H1 (cell line): ENCODE measurements at regions not wholly inside any gene's neighbourhood (a gene's known extent, or its start where the extent isn't known, plus 50 kb on each side); places are given as distances from the start of the nearest gene placed in this dataset.

Experiments used
- CTCF ChIA-PET: fragments of 300-600 bp; sonication (Branson Sonifier 250); formaldehyde crosslinking; loops from one replicate; lab custom pipeline; 2021; ENCODE audit not compliant: partially characterized antibody; lab: Charles Lee
- POLR2A ChIA-PET: fragments of 300-600 bp; sonication (Branson Sonifier 250); formaldehyde crosslinking; loops from one replicate; lab custom pipeline; 2021; ENCODE audit warnings: inconsistent platforms; ENCODE audit not compliant: partially characterized antibody; lab: Charles Lee
- DNase-seq, 2 experiments: peaks; one replicate each; pipeline versions ENCODE4 v3.0.0 to v3.0.0-alpha.2; 2010 to 2022; ENCODE audit warnings: low spot score in 2 of 2, low read depth in 1 of 2, mixed read lengths in 1 of 2
- FAIRE-seq: peaks from 2 replicates; lab custom pipeline; 2011; peaks lifted over from hg19 to GRCh38; lab: Jason Lieb, UNC
- H2AFZ ChIP-seq: 2 replicates; pipeline ENCODE4 v1.8.1; 2012; ENCODE audit warnings: low read length, inconsistent platforms
- H2AK5ac ChIP-seq: 2 replicates; pipeline ENCODE4 v1.6.1; 2013; ENCODE audit warnings: low read depth, low read length
- H2BK120ac ChIP-seq: replicated peaks from 2 replicates; pipeline ENCODE3; 2013; ENCODE audit warnings: low read depth, low read length, inconsistent platforms
- H2BK12ac ChIP-seq: 2 replicates; pipeline ENCODE4 v1.6.1; 2013; ENCODE audit warnings: low read depth, low read length
- H2BK15ac ChIP-seq: 2 replicates; pipeline ENCODE4 v1.6.1; 2013; ENCODE audit warnings: low read length
- H2BK20ac ChIP-seq: 2 replicates; pipeline ENCODE4 v1.6.1; 2013; ENCODE audit warnings: low read length
- H2BK5ac ChIP-seq: 2 replicates; pipeline ENCODE4 v1.6.1; 2013; ENCODE audit warnings: low read depth, low read length
- H3K14ac ChIP-seq: 2 replicates; pipeline ENCODE4 v1.6.1; 2013; ENCODE audit warnings: inconsistent platforms; ENCODE audit not compliant: insufficient read length
- H3K18ac ChIP-seq: 2 replicates; pipeline ENCODE4 v1.6.1; 2013; ENCODE audit warnings: low read length; ENCODE audit errors: extremely low read depth
- H3K23ac ChIP-seq: 2 replicates; pipeline ENCODE4 v1.6.1; 2013; ENCODE audit warnings: inconsistent platforms; ENCODE audit not compliant: insufficient read length
- H3K23me2 ChIP-seq: 2 replicates; pipeline ENCODE4 v1.6.1; 2013; ENCODE audit warnings: low read depth, low read length
- H3K27ac ChIP-seq: 2 replicates; pipeline ENCODE4 v1.6.1; 2011; ENCODE audit warnings: low read depth, low read length, inconsistent platforms
- H3K27me3 ChIP-seq, 4 experiments: replicated peaks in 1 of 4; 1 replicate in 1 of 4; 2 replicates in 3 of 4; pipeline versions ENCODE4 v1.6.1 to v1.8.1; 2011 to 2013; ENCODE audit warnings: low read length in 3 of 4, mild to moderate bottlenecking in 3 of 4, inconsistent platforms in 2 of 4, mixed read lengths in 2 of 4, moderate library complexity in 1 of 4; ENCODE audit not compliant: control insufficient read depth in 3 of 4, insufficient read depth in 3 of 4; ENCODE audit errors: extremely low read depth in 1 of 4
- H3K36me3 ChIP-seq, 4 experiments: 2 replicates each; pipeline versions ENCODE4 v1.6.1 to v1.8.1; 2011 to 2013; ENCODE audit warnings: mild to moderate bottlenecking in 4 of 4, low read length in 3 of 4, moderate library complexity in 2 of 4, control low read depth in 1 of 4, inconsistent platforms in 1 of 4; ENCODE audit not compliant: insufficient read depth in 4 of 4, control insufficient read depth in 2 of 4
- H3K4ac ChIP-seq: replicated peaks from 2 replicates; pipeline ENCODE3; 2013; ENCODE audit warnings: low read length, low read depth, mixed read lengths, inconsistent platforms; ENCODE audit not compliant: insufficient read length
- H3K4me1 ChIP-seq, 4 experiments: replicated peaks in 1 of 4; 1 replicate in 1 of 4; 2 replicates in 3 of 4; pipeline versions ENCODE4 v1.6.1 to v1.8.1; 2011 to 2013; ENCODE audit warnings: low read length in 3 of 4, inconsistent platforms in 2 of 4, mixed read lengths in 1 of 4; ENCODE audit not compliant: insufficient read depth in 4 of 4, control insufficient read depth in 3 of 4
- H3K4me2 ChIP-seq, 2 experiments: 2 replicates each; pipeline versions ENCODE4 v1.6.1 to v1.8.1; 2011 to 2013; ENCODE audit warnings: low read depth in 2 of 2, low read length in 2 of 2, control low read depth in 1 of 2, inconsistent platforms in 1 of 2, mild to moderate bottlenecking in 1 of 2; ENCODE audit not compliant: insufficient read depth in 1 of 2
- H3K4me3 ChIP-seq, 4 experiments: fragments of 200-600, 300-600 bp in 1 of 4; sonication (generic), shearing (Covaris generic), sonication (Bioruptor Twin) in 1 of 4; 2 replicates each; pipeline versions ENCODE4 v1.5.1 to v1.8.1; 2011 to 2016; ENCODE audit warnings: low read length in 4 of 4, low read depth in 3 of 4, control low read depth in 2 of 4, inconsistent platforms in 2 of 4, mild to moderate bottlenecking in 2 of 4, mixed read lengths in 1 of 4, moderate library complexity in 1 of 4; ENCODE audit not compliant: insufficient read depth in 2 of 4; ENCODE audit errors: extremely low read depth in 1 of 4
- H3K56ac ChIP-seq: replicated peaks from 2 replicates; pipeline ENCODE3; 2013; ENCODE audit warnings: low read depth, mild to moderate bottlenecking, mixed read lengths, low read length, inconsistent platforms; ENCODE audit not compliant: insufficient read length
- H3K79me1 ChIP-seq: 2 replicates; pipeline ENCODE4 v1.6.1; 2013; ENCODE audit warnings: low read depth, low read length, control low read depth
- H3K79me2 ChIP-seq, 2 experiments: 2 replicates each; pipeline versions ENCODE4 v1.6.1 to v1.8.1; 2012 to 2013; ENCODE audit warnings: low read length in 2 of 2, mild to moderate bottlenecking in 2 of 2, inconsistent platforms in 1 of 2; ENCODE audit not compliant: insufficient read depth in 2 of 2, control insufficient read depth in 1 of 2
- H3K9ac ChIP-seq, 4 experiments: replicated peaks in 1 of 4; 1 replicate in 1 of 4; 2 replicates in 3 of 4; pipeline versions ENCODE4 v1.6.1 to v1.8.1; 2011 to 2013; ENCODE audit warnings: low read depth in 3 of 4, low read length in 3 of 4, control low read depth in 2 of 4, mild to moderate bottlenecking in 2 of 4, moderate library complexity in 2 of 4, inconsistent platforms in 1 of 4; ENCODE audit errors: extremely low read depth in 1 of 4
- H3K9me3 ChIP-seq, 2 experiments: 2 replicates each; pipeline versions ENCODE4 v1.6.1 to v1.8.1; 2012 to 2013; ENCODE audit warnings: mild to moderate bottlenecking in 2 of 2, moderate library complexity in 2 of 2, control low read depth in 1 of 2, inconsistent platforms in 1 of 2, low read depth in 1 of 2, low read length in 1 of 2, mixed read lengths in 1 of 2; ENCODE audit not compliant: insufficient read depth in 2 of 2
- H4K20me1 ChIP-seq, 2 experiments: replicated peaks in 1 of 2; 2 replicates each; pipeline versions ENCODE3 to v1.8.1; 2011 to 2013; ENCODE audit warnings: inconsistent platforms in 2 of 2, low read length in 2 of 2, mild to moderate bottlenecking in 1 of 2; ENCODE audit not compliant: insufficient read depth in 2 of 2, control insufficient read depth in 1 of 2
- H4K5ac ChIP-seq: 2 replicates; pipeline ENCODE4 v1.6.1; 2013; ENCODE audit warnings: low read length, low read depth, mixed read lengths, inconsistent platforms; ENCODE audit not compliant: insufficient read length
- H4K8ac ChIP-seq: 2 replicates; pipeline ENCODE4 v1.8.0; 2013; ENCODE audit warnings: mild to moderate bottlenecking, moderate library complexity, low read length, inconsistent platforms; ENCODE audit not compliant: insufficient read depth; ENCODE audit errors: extremely low read depth
- H4K91ac ChIP-seq: replicated peaks from 2 replicates; pipeline ENCODE3; 2013; ENCODE audit warnings: low read length, mixed read lengths, inconsistent platforms; ENCODE audit not compliant: insufficient read length
- HDAC6 ChIP-seq: IDR thresholded peaks from one replicate; pipeline ENCODE4 v1.7.1; 2012; ENCODE audit warnings: low read depth, mild to moderate bottlenecking, inconsistent platforms, low read length, moderate library complexity
- KDM1A ChIP-seq: fragments of 200-600, 300-600 bp; sonication (generic); IDR thresholded peaks from 2 replicates; pipeline ENCODE4 v1.7.1; 2016; ENCODE audit warnings: mild to moderate bottlenecking, low read length, borderline replicate concordance
- TBP ChIP-seq: IDR thresholded peaks from 2 replicates; pipeline ENCODE4 v1.6.1; 2011; ENCODE audit warnings: low read depth, low read length, improper control_type of control experiment
- WGBS, 2 experiments: shearing (Covaris generic) in 1 of 2; methylation state at CpG; one replicate each; pipeline versions ENCODE4 v1.1.6 to v1.1.7; 2013 to 2015; ENCODE audit warnings: low lambda C conversion rate in 2 of 2, mixed read lengths in 2 of 2, inconsistent platforms in 1 of 2, low coverage in 1 of 2, missing lambda C conversion rate in 1 of 2; ENCODE audit not compliant: insufficient replicate concordance in 2 of 2, insufficient coverage in 1 of 2, insufficient read length in 1 of 2; ENCODE audit errors: extremely low coverage in 1 of 2, missing lambda C conversion rate in 1 of 2; 5-methylcytosine and 5-hydroxymethylcytosine counted together

GRCh38 chr6:165871571-165871970, 208.5 kb upstream of the PDE10A start:
- H3K4me3 ChIP-seq: no peak overlapping the region
- H3K56ac ChIP-seq: no peak overlapping the region
- CTCF ChIA-PET: interaction anchor here (3.2 kb wide), 1 partner anchor 13 kb away, joined by 19 read pairs; no protein-coding TSS in a partner anchor
- no peaks in the 10 kb centered on the region for H3K4me1 ChIP-seq
- no peak overlapping the region for H2BK5ac ChIP-seq
- H3K23ac ChIP-seq: no peak overlapping the region
- no peak overlapping the region for H2AK5ac ChIP-seq
- no peak overlapping the region for H4K5ac ChIP-seq
- H3K27me3 ChIP-seq: no peaks in the 10 kb centered on the region; a peak in 1 of 7 replicates
- H3K4me2 ChIP-seq: no peak overlapping the region
- H4K20me1 ChIP-seq: no peaks in the 10 kb centered on the region
- H3K27ac ChIP-seq: no peak overlapping the region
- POLR2A ChIA-PET: no interaction called here
- no peak overlapping the region for H2BK120ac ChIP-seq
- no peak for DNase-seq
- H3K79me1 ChIP-seq: no peaks in the 10 kb centered on the region
- TF ChIP-seq KDM1A (no peak), HDAC6 (no peak), TBP (no peak)
- no peaks in the 10 kb centered on the region for H3K23me2 ChIP-seq
- H3K18ac ChIP-seq: no peak overlapping the region
- no peak overlapping the region for H4K8ac ChIP-seq
- no peak for FAIRE-seq
- no peak overlapping the region for H3K4ac ChIP-seq
- peaks cover 0 to 3% of the 10 kb centered on the region in 2 experiments; a peak in 1 of 4 replicates for H3K9me3 ChIP-seq
- H2BK15ac ChIP-seq: no peak overlapping the region
- 89% methylated on average over 3 of the region's 3 CpGs; no CpG with 5 or more reads in 1 of the 2 experiments for WGBS, 2 experiments
- H2BK12ac ChIP-seq: no peak overlapping the region
- H3K14ac ChIP-seq: no peak overlapping the region
- no peak overlapping the region for H2BK20ac ChIP-seq
- H3K9ac ChIP-seq: no peak overlapping the region
- H3K36me3 ChIP-seq: no peaks in the 10 kb centered on the region
- no peaks in the 10 kb centered on the region for H3K79me2 ChIP-seq
- H4K91ac ChIP-seq: no peak overlapping the region
- H2AFZ ChIP-seq: no peak overlapping the region
